DOHH2 (cell line): ENCODE measurements at regions not wholly inside any gene's neighbourhood (a gene's known extent, or its start where the extent isn't known, plus 50 kb on each side); places are given as distances from the start of the nearest gene placed in this dataset.

Source experiments
- EZH2phosphoT487 ChIP-seq: fragments of 200-600 bp; sonication (generic); IDR thresholded peaks from 2 replicates; pipeline ENCODE4 v1.6.1; 2017; ENCODE audit warnings: borderline replicate concordance, mild to moderate bottlenecking, antibody characterized with exemption, low read length, moderate library complexity, mixed read lengths
- TF ChIP-seq, protein P1 (sequence below): fragments of 200-600 bp; sonication (generic); IDR thresholded peaks from one replicate; pipeline ENCODE4 v1.5.1; 2014; ENCODE audit warnings: antibody characterized with exemption, mild to moderate bottlenecking, low read depth, low read length; ENCODE audit not compliant: poor library complexity, severe bottlenecking

DNA sequence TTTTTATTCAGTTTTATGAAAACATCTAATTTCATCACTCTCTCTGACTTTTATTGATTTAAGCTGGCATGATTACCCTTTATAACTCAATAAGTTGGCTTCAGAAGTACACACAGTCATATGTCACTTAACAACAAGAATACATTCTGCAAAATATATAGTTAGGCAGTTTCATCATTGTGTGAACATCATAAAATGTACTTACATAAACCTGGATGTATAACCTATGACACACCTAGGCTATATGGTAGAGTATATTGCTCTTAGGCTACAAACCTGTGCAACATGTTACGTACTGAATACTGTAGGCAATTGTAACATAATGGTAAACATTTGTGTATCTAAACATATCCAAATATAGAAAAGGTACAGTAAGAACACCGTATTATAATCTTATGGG, 362.2 kb upstream of the BTBD3 start:
- TF ChIP-seq, protein P1, sequence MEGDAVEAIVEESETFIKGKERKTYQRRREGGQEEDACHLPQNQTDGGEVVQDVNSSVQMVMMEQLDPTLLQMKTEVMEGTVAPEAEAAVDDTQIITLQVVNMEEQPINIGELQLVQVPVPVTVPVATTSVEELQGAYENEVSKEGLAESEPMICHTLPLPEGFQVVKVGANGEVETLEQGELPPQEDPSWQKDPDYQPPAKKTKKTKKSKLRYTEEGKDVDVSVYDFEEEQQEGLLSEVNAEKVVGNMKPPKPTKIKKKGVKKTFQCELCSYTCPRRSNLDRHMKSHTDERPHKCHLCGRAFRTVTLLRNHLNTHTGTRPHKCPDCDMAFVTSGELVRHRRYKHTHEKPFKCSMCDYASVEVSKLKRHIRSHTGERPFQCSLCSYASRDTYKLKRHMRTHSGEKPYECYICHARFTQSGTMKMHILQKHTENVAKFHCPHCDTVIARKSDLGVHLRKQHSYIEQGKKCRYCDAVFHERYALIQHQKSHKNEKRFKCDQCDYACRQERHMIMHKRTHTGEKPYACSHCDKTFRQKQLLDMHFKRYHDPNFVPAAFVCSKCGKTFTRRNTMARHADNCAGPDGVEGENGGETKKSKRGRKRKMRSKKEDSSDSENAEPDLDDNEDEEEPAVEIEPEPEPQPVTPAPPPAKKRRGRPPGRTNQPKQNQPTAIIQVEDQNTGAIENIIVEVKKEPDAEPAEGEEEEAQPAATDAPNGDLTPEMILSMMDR, result no peak
- no peak for TF ChIP-seq EZH2phosphoT487
